GM23248 (cell line): ENCODE measurements at regions not wholly inside any gene's neighbourhood (a gene's known extent, or its start where the extent isn't known, plus 50 kb on each side); places are given as distances from the start of the nearest gene placed in this dataset.
"Not testable (repeated sequence)": the region's sequence is repeated elsewhere in the genome, so short reads cannot be mapped to it uniquely, and the experiment has no call there.

ENCODE experiments used
- EZH2 ChIP-seq: fragments of 200-600 bp; sonication (generic); IDR thresholded peaks from 2 replicates; pipeline ENCODE4 v1.6.1; 2018; ENCODE audit warnings: antibody characterized with exemption, mild to moderate bottlenecking; ENCODE audit not compliant: insufficient read depth, poor library complexity, severe bottlenecking
- EZH2phosphoT487 ChIP-seq: fragments of 200-600 bp; sonication (generic); IDR thresholded peaks from 2 replicates; pipeline ENCODE4 v1.6.1; 2018; ENCODE audit warnings: antibody characterized with exemption, moderate library complexity, mild to moderate bottlenecking, low read depth; ENCODE audit not compliant: insufficient read depth

DNA sequence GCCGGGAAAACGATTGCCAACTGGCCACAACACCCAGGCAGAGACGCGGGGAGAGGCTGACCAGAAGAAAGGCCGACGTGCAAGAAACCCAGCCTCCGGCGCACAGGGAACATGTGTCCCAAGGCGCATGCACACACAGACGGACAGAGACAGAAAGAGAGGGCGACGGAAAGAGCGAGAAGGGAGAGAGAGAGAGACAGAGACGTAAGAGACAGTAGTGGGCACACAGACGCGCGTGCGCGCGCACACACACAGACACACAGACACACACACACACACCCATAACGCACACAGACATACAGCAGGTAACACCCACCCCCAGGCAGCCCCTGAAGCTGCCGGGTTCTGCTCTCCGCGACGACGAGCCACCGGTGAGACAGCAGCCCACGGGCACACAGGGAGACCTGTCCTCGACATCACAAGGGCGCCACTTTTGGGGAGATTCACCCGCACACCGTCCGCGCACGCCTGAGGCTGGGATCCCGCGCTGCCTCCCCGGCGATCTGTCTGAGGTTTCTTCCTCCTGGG, 1581.8 kb downstream of the FOXD4L5 start:
- TF ChIP-seq EZH2, EZH2phosphoT487: not testable (repeated sequence)
